HUES48 (cell line): ENCODE measurements at regions not wholly inside any gene's neighbourhood (a gene's known extent, or its start where the extent isn't known, plus 50 kb on each side); places are given as distances from the start of the nearest gene placed in this dataset.

Source experiments
- H3K27ac ChIP-seq: one replicate; pipeline ENCODE4 v1.7.0; 2013; ENCODE audit warnings: low read depth, low read length, inconsistent platforms
- H3K27me3 ChIP-seq: 2 replicates; pipeline ENCODE4 v1.6.1; 2013; ENCODE audit warnings: mild to moderate bottlenecking, low read length; ENCODE audit not compliant: control insufficient read depth, insufficient read depth
- H3K36me3 ChIP-seq: 2 replicates; pipeline ENCODE4 v1.6.1; 2013; ENCODE audit warnings: low read length; ENCODE audit not compliant: control insufficient read depth, insufficient read depth
- H3K4me1 ChIP-seq: 2 replicates; pipeline ENCODE4 v1.6.1; 2013; ENCODE audit warnings: mild to moderate bottlenecking, low read length; ENCODE audit not compliant: control insufficient read depth, insufficient read depth
- H3K4me3 ChIP-seq: 2 replicates; pipeline ENCODE4 v1.5.1; 2013; ENCODE audit warnings: mild to moderate bottlenecking, low read depth, low read length
- H3K9ac ChIP-seq: 2 replicates; pipeline ENCODE4 v1.6.1; 2013; ENCODE audit warnings: mild to moderate bottlenecking, low read depth, low read length, moderate library complexity
- H3K9me3 ChIP-seq: 2 replicates; pipeline ENCODE4 v1.6.1; 2013; ENCODE audit warnings: low read length; ENCODE audit not compliant: control insufficient read depth, insufficient read depth

GRCh38 chr22:48043581-48043980 is 1281.1 kb downstream of the TBC1D22A start:
- Histone ChIP-seq H3K27me3 (no peaks in the 10 kb centered on the region), H3K4me3 (no peak overlapping the region), H3K36me3 (no peaks in the 10 kb centered on the region), H3K27ac (no peak overlapping the region), H3K9ac (no peak overlapping the region), H3K4me1 (no peaks in the 10 kb centered on the region), H3K9me3 (peaks cover 2% of the 10 kb centered on the region; the same call in 1 of the 2 replicates)

GRCh38 chr22:48042621-48043395 is 1280.4 kb downstream of the TBC1D22A start:
- Histone ChIP-seq H3K4me1 (no peaks in the 10 kb centered on the region), H3K9me3 (peaks cover 2% of the 10 kb centered on the region; the same call in 1 of the 2 replicates), H3K27ac (no peak overlapping the region), H3K9ac (no peak overlapping the region), H3K4me3 (no peak overlapping the region), H3K36me3 (no peaks in the 10 kb centered on the region), H3K27me3 (no peaks in the 10 kb centered on the region)

GRCh38 chr22:48039326-48039725 is 1276.9 kb downstream of the TBC1D22A start:
- no peak overlapping the region for H3K9ac ChIP-seq
- no peak overlapping the region for H3K27ac ChIP-seq
- no peak overlapping the region for H3K4me3 ChIP-seq
- H3K9me3 ChIP-seq = peaks cover 6% of the 10 kb centered on the region; the same call in 1 of the 2 replicates
- no peaks in the 10 kb centered on the region for H3K4me1 ChIP-seq
- H3K27me3 ChIP-seq = no peaks in the 10 kb centered on the region
- no peaks in the 10 kb centered on the region for H3K36me3 ChIP-seq

GRCh38 chr22:48037618-48038017 is 1275.2 kb downstream of the TBC1D22A start:
- Histone ChIP-seq H3K4me3 (no peak overlapping the region), H3K36me3 (no peaks in the 10 kb centered on the region), H3K27me3 (no peaks in the 10 kb centered on the region), H3K9me3 (peaks cover 12% of the 10 kb centered on the region; the same call in 1 of the 2 replicates), H3K9ac (no peak overlapping the region), H3K4me1 (no peaks in the 10 kb centered on the region), H3K27ac (no peak overlapping the region)

GRCh38 chr22:48035897-48036296 is 1273.4 kb downstream of the TBC1D22A start:
- no peaks in the 10 kb centered on the region for H3K36me3 ChIP-seq
- peaks cover 12% of the 10 kb centered on the region for H3K9me3 ChIP-seq
- H3K4me1 ChIP-seq = no peaks in the 10 kb centered on the region
- H3K27me3 ChIP-seq = no peaks in the 10 kb centered on the region
- H3K9ac ChIP-seq = no peak overlapping the region
- H3K27ac ChIP-seq = no peak overlapping the region
- H3K4me3 ChIP-seq = no peak overlapping the region

GRCh38 chr22:48031589-48031988 is 1269.1 kb downstream of the TBC1D22A start:
- Histone ChIP-seq H3K36me3 (no peaks in the 10 kb centered on the region), H3K27me3 (no peaks in the 10 kb centered on the region), H3K9ac (no peak overlapping the region), H3K4me3 (no peak overlapping the region), H3K27ac (no peak overlapping the region), H3K4me1 (no peaks in the 10 kb centered on the region), H3K9me3 (peaks cover 33% of the 10 kb centered on the region)

GRCh38 chr22:48025096-48025495 is 1262.6 kb downstream of the TBC1D22A start:
- Histone ChIP-seq H3K4me1 (no peaks in the 10 kb centered on the region), H3K36me3 (no peaks in the 10 kb centered on the region), H3K4me3 (no peak overlapping the region), H3K27ac (no peak overlapping the region), H3K27me3 (no peaks in the 10 kb centered on the region), H3K9ac (no peak overlapping the region), H3K9me3 (peaks cover 70% of the 10 kb centered on the region)

GRCh38 chr22:48021991-48022401 is 1259.5 kb downstream of the TBC1D22A start:
- Histone ChIP-seq H3K27me3 (no peaks in the 10 kb centered on the region), H3K4me3 (no peak overlapping the region), H3K27ac (no peak overlapping the region), H3K4me1 (no peaks in the 10 kb centered on the region), H3K36me3 (no peaks in the 10 kb centered on the region), H3K9me3 (peaks cover 79% of the 10 kb centered on the region), H3K9ac (no peak overlapping the region)

GRCh38 chr22:48018346-48018745 is 1255.9 kb downstream of the TBC1D22A start:
- H3K27me3 ChIP-seq = no peaks in the 10 kb centered on the region
- no peak overlapping the region for H3K4me3 ChIP-seq
- peaks cover 86% of the 10 kb centered on the region for H3K9me3 ChIP-seq
- no peaks in the 10 kb centered on the region for H3K36me3 ChIP-seq
- H3K9ac ChIP-seq = no peak overlapping the region
- no peak overlapping the region for H3K27ac ChIP-seq
- no peaks in the 10 kb centered on the region for H3K4me1 ChIP-seq

- peaks cover 87% of the 10 kb centered on the region for H3K9me3 ChIP-seq
- no peak overlapping the region for H3K4me3 ChIP-seq
- no peaks in the 10 kb centered on the region for H3K4me1 ChIP-seq
- H3K27me3 ChIP-seq = no peaks in the 10 kb centered on the region
- no peaks in the 10 kb centered on the region for H3K36me3 ChIP-seq
- H3K9ac ChIP-seq = no peak overlapping the region
- H3K27ac ChIP-seq = no peak overlapping the region
Observed at GRCh38 chr22:48015701-48016100, 1253.3 kb downstream of the TBC1D22A start.

- H3K36me3 ChIP-seq = no peaks in the 10 kb centered on the region
- no peak overlapping the region for H3K4me3 ChIP-seq
- no peaks in the 10 kb centered on the region for H3K4me1 ChIP-seq
- no peaks in the 10 kb centered on the region for H3K27me3 ChIP-seq
- no peak overlapping the region for H3K9ac ChIP-seq
- H3K9me3 ChIP-seq = peaks cover 76% of the 10 kb centered on the region
- H3K27ac ChIP-seq = no peak overlapping the region
Observed at GRCh38 chr22:48004936-48005335, 1242.5 kb downstream of the TBC1D22A start.
